HG03045 (cell line): ENCODE measurements at regions not wholly inside any gene's neighbourhood (a gene's known extent, or its start where the extent isn't known, plus 50 kb on each side); places are given as distances from the start of the nearest gene placed in this dataset.
"Not testable (repeated sequence)": the region's sequence is repeated elsewhere in the genome, so short reads cannot be mapped to it uniquely, and the experiment has no call there.

Source experiments
- ATAC-seq: cut with Tn5 transposase; IDR thresholded peaks from one replicate; pipeline ENCODE4 v1.9.1; 2021; ENCODE audit warnings: mild to moderate bottlenecking, moderate library complexity; ENCODE audit not compliant: unreplicated experiment

- ATAC-seq, result no peak
Observed at GRCh38 chr7:17083392-17084165, 201.8 kb upstream of the AGR3 start.

- ATAC-seq, result no peak
Observed at GRCh38 chr7:17084166-17084475, 202.3 kb upstream of the AGR3 start.

GRCh38 chr7:17085186-17085585, 203.4 kb upstream of the AGR3 start:
- no peak for ATAC-seq

GRCh38 chr7:17086403-17086802, 204.6 kb upstream of the AGR3 start:
- ATAC-seq, result no peak

GRCh38 chr7:17090751-17091150, 207.7 kb upstream of the AHR start:
- ATAC-seq, result no peak

GRCh38 chr7:17093461-17093860, 205.0 kb upstream of the AHR start:
- ATAC-seq, result no peak

- ATAC-seq, result no peak
Observed at GRCh38 chr7:17094963-17095574, 203.4 kb upstream of the AHR start.

GRCh38 chr7:17095931-17096330, 202.5 kb upstream of the AHR start:
- no peak for ATAC-seq

GRCh38 chr7:17097668-17098297, 200.7 kb upstream of the AHR start:
- ATAC-seq, result no peak

- no peak for ATAC-seq
Observed at GRCh38 chr7:17098515-17098914, 199.9 kb upstream of the AHR start.

GRCh38 chr7:17099083-17099973, 199.1 kb upstream of the AHR start:
- ATAC-seq, result no peak

GRCh38 chr7:17099974-17100509, 198.4 kb upstream of the AHR start:
- ATAC-seq, result not testable (repeated sequence)

GRCh38 chr7:17101207-17101696, 197.2 kb upstream of the AHR start:
- no peak for ATAC-seq

GRCh38 chr7:17103170-17103569, 195.3 kb upstream of the AHR start:
- no peak for ATAC-seq

- ATAC-seq, result no peak
Observed at GRCh38 chr7:17103984-17104383, 194.5 kb upstream of the AHR start.

- ATAC-seq, result no peak
Observed at GRCh38 chr7:17104419-17104818, 194.0 kb upstream of the AHR start.

GRCh38 chr7:17105701-17106100, 192.8 kb upstream of the AHR start:
- no peak for ATAC-seq

- ATAC-seq, result no peak
Observed at GRCh38 chr7:17108049-17108584, 190.3 kb upstream of the AHR start.

- no peak for ATAC-seq
Observed at GRCh38 chr7:17109020-17109419, 189.4 kb upstream of the AHR start.

- not testable (repeated sequence) for ATAC-seq
Observed at GRCh38 chr7:17113770-17114169, 184.7 kb upstream of the AHR start.

GRCh38 chr7:17118412-17118811, 180.0 kb upstream of the AHR start:
- ATAC-seq, result no peak
